HG02973 (cell line): ENCODE measurements at regions not wholly inside any gene's neighbourhood (a gene's known extent, or its start where the extent isn't known, plus 50 kb on each side); places are given as distances from the start of the nearest gene placed in this dataset.
"Not testable (repeated sequence)": the region's sequence is repeated elsewhere in the genome, so short reads cannot be mapped to it uniquely, and the experiment has no call there.

Source experiments
- ATAC-seq: cut with Tn5 transposase; IDR thresholded peaks from one replicate; pipeline ENCODE4 v1.9.1; 2021; ENCODE audit warnings: moderate library complexity; ENCODE audit not compliant: unreplicated experiment

DNA sequence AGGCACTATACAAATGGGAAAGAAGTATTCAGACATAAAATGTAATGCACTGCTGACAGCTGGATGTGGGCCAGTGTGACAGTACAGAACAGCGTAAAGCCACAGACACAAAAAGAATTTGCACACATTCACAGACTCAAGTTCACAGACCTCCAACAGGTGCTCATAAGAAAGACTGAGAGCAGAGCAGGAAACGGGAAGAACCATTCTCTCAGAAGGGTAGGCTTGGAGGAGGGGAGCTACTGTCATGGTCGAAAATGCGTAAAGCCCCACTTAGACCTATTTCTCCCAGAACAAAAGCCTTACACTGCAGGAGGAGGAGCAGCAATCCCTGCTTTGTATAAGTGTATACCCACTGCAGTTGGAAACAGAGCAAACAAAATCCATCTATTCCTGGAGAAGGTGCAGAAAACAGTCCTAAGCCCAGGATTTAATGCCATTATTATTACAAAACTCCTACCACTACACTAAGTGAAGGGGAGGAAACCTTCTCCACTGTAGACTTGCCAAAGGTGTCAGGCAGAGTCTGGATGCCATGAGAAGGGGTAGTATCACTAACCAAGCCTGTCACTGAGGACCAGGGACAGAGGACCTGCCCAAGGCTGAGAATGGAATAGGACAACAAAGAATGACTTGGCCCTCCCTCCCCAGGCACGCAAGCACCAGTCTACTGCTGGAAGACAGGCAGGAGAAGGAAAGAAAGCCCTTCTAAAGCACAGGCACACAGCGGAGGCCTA, 103.0 kb upstream of the FAM25C start:
- not testable (repeated sequence) for ATAC-seq

DNA sequence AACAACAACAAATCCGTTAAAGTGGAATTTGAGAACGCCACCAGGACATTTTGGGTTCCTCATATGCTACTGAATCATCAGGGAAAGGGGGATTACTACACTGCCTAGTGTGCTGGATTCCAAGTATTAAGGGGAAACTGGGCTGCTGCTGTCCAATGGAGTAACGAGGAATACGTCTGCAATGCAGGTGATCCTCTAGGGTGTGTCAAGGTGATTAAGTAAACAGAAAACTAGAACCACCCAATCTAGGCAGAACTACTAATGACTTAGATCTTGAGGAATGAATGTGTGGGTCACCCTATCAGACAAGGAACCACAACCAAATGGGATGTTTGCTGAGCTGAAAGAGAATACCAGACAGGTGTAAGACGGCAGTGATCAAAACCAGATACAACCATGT, 99.3 kb upstream of the FAM25C start:
- not testable (repeated sequence) for ATAC-seq

DNA sequence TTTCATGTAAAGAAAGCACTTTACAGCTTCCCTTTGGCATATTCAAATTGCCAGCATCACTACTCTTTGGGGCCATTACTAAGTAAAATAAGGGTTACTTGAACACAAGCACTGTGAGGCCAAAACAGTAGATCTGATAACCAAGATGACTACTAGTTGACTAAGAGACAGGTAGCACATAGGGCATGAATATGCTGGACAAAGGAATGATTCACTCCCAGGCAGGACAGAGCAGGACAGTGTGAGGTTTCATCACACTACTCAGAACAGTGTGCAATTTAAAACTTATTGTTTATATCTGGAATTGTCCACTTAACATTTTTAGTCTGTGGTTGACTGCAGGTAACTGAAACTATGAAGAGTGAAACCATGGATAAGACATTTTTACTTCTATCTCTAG, 91.1 kb upstream of the FAM25C start:
- not testable (repeated sequence) for ATAC-seq

DNA sequence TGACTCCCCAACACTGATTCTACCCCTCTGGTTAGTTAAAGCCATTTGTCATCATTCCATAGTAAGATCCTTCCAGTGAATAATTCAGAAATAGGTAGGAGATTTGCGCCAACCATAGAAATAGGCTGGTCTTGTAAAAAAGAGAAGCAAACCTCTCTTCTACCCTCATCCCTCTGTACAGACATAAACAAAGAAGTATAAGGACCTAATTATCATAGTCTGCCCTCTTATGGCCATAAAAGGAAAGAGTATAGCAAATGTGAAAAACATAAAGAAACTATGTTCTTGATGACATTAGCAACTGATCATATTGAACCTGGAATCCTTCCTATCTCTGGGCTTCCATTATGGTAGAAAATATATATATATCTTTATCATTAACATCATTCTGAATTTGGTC, 88.5 kb upstream of the FAM25C start:
- ATAC-seq: not testable (repeated sequence)

DNA sequence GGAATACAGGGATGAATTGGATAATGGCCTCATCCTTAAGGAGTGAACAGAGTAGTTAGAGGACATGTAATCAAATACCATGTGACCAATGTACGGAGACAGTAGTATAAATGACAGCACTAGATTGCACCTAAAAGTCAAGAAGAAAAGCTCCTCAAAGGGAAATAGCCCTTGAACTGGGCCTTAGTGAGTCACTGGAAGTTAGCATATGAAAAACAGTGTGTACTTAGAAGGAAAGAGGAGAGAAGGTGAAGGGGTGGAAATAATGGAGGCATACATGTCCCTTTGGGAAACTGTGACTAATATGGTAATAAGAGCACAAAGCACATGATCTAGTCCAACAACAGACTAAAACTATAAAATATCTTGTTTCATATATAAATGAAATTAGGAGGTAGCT, 84.9 kb upstream of the FAM25C start:
- ATAC-seq: not testable (repeated sequence)

DNA sequence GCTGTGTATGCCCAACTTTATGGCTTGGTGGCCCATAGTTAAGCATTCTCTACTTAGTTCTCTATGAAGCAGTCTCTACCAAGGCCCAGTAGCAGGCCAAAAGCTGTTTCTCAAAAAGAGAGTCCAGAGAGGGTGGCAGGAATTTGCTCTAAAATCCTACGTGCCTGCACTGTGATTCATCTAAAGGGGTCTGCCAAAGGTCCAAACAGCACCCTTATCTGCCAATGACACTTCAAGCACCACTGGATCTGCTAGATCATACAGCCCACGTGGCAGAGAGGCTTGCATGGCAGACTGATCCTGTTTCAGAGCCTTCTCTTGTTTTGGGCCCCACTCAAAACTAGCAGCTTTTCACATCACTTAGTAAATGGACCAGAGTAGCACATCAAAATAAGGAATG, 71.6 kb upstream of the FAM25C start:
- not testable (repeated sequence) for ATAC-seq

DNA sequence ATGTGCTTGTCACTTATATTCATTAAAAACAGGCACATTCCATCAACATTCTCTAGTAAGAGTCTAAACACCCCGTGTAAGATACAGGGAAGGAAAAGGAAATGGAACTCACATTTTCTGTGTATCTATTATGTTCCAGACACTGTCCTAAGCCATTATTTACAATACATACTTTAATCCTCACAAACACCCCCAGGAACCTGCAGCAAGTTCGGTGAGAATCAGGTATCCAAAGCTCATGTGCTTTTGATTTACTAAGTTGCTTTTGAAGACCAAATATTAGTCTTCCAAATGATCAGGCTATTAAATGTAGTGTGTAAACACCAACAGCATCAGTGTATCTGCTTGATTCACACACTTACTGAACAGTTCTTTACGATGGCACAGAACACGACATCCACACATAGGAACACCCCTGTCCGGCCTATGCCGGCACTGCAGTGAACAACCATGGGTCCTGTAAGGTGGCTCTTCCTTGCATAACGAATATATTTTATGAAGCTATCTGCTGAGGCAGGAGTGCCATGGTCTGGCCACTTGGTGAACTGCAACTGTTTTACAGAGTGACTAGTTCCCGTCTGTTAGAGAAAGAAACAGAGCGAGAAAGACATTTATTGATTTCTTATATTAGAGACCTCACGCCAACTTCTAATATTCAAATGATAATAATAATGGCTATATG, 64.5 kb upstream of the FAM25C start:
- peak; percentile 87 for ATAC-seq

DNA sequence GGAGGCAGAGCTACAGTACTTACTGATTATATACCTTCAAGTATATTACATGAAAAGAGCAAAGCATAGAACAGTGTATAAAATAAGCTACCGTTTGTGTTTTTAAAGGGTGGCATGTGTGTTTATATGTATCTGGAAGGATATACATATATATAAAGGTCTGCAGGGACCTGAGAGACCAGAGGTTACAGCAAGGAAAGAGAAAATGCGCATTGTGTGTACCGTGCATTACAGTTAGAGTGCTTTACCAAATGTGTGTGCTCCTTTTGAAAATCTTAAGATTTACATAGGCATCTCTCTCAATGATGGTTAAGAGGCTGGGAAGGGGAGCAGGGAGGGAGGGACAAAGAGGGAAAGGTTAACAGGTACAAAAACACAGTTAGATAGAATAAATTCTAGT, 55.8 kb upstream of the FAM25C start:
- ATAC-seq: not testable (repeated sequence)
